Activated naive CD4-positive, alpha-beta T cell treated with anti-CD3 and anti-CD28 coated beads for 36 hours (primary cell): ENCODE measurements at regions not wholly inside any gene's neighbourhood (a gene's known extent, or its start where the extent isn't known, plus 50 kb on each side); places are given as distances from the start of the nearest gene placed in this dataset.

Source experiments
- CTCF ChIA-PET: fragments of 350-600 bp; sonication (Branson Sonifier 250); formaldehyde crosslinking; loops from one replicate; lab custom pipeline; 2021; ENCODE audit warnings: antibody characterized with exemption; lab: Charles Lee
- DNase-seq: peaks from one replicate; pipeline ENCODE4 v3.0.0-alpha.2; 2020
- H3K27ac Mint-ChIP-seq: one replicate; pipeline ENCODE4 v1.8.0; 2021; ENCODE audit warnings: mild to moderate bottlenecking, mixed read lengths
- H3K27me3 Mint-ChIP-seq: one replicate; pipeline ENCODE4 v1.8.0; 2021; ENCODE audit warnings: low read depth, mixed read lengths
- H3K36me3 Mint-ChIP-seq: one replicate; pipeline ENCODE4 v1.8.0; 2021; ENCODE audit warnings: low read depth, mixed read lengths
- H3K4me1 Mint-ChIP-seq: one replicate; pipeline ENCODE4 v1.8.0; 2021; ENCODE audit warnings: low read depth, mixed read lengths
- H3K4me3 Mint-ChIP-seq: one replicate; pipeline ENCODE4 v1.8.0; 2021; ENCODE audit warnings: mild to moderate bottlenecking, moderate library complexity, mixed read lengths
- H3K9me3 Mint-ChIP-seq: one replicate; pipeline ENCODE4 v1.8.0; 2021; ENCODE audit warnings: mixed read lengths
- intact Hi-C: fragments of 100-400 bp; cut with micrococcal nuclease; formaldehyde crosslinking; loops from one replicate; pipeline ENCODE4 v1.15.1; 2023

- intact Hi-C loops, result no loop called here
- no peaks in the 10 kb centered on the region for H3K27me3 Mint-ChIP-seq
- no peak overlapping the region for H3K4me3 Mint-ChIP-seq
- no peak for DNase-seq
- H3K4me1 Mint-ChIP-seq, result no peaks in the 10 kb centered on the region
- peaks cover 2% of the 10 kb centered on the region for H3K9me3 Mint-ChIP-seq
- CTCF ChIA-PET, result no interaction called here
- no peaks in the 10 kb centered on the region for H3K36me3 Mint-ChIP-seq
- no peak overlapping the region for H3K27ac Mint-ChIP-seq
These were observed 662.9 kb downstream of the PLPP3 start for GRCh38 chr1:55916481-55916880.

- Mint-ChIP-seq H3K36me3 (no peaks in the 10 kb centered on the region), H3K4me1 (no peaks in the 10 kb centered on the region), H3K27ac (no peak overlapping the region), H3K27me3 (no peaks in the 10 kb centered on the region), H3K9me3 (peaks cover 2% of the 10 kb centered on the region), H3K4me3 (no peak overlapping the region)
- DNase-seq, result no peak
- intact Hi-C loops, result no loop called here
- CTCF ChIA-PET, result interaction anchor here (0.6 to 0.8 kb wide), 3 partner anchors 502 to 1242 kb away, joined by 3 to 4 read pairs (median 3); no protein-coding TSS in a partner anchor
These were observed 665.8 kb downstream of the PLPP3 start for GRCh38 chr1:55913565-55913964.

- Mint-ChIP-seq H3K9me3 (peaks cover 2% of the 10 kb centered on the region), H3K36me3 (no peaks in the 10 kb centered on the region), H3K4me3 (no peak overlapping the region), H3K4me1 (no peaks in the 10 kb centered on the region), H3K27me3 (no peaks in the 10 kb centered on the region), H3K27ac (no peak overlapping the region)
- intact Hi-C loops, result no loop called here
- DNase-seq, result no peak
- CTCF ChIA-PET, result no interaction called here
These were observed 666.9 kb downstream of the PLPP3 start for GRCh38 chr1:55912438-55912837.

- CTCF ChIA-PET, result no interaction called here
- Mint-ChIP-seq H3K9me3 (no peaks in the 10 kb centered on the region), H3K4me3 (no peak overlapping the region), H3K4me1 (no peaks in the 10 kb centered on the region), H3K27me3 (peaks cover 3% of the 10 kb centered on the region), H3K27ac (no peak overlapping the region), H3K36me3 (no peaks in the 10 kb centered on the region)
- no peak for DNase-seq
- intact Hi-C loops, result no loop called here
These were observed 674.8 kb downstream of the PLPP3 start for GRCh38 chr1:55904541-55904940.

GRCh38 chr1:55898181-55898580, 681.2 kb downstream of the PLPP3 start:
- Mint-ChIP-seq H3K4me3 (no peak overlapping the region), H3K36me3 (no peaks in the 10 kb centered on the region), H3K27ac (no peak overlapping the region), H3K4me1 (no peaks in the 10 kb centered on the region), H3K9me3 (peaks cover 5% of the 10 kb centered on the region), H3K27me3 (no peaks in the 10 kb centered on the region)
- CTCF ChIA-PET, result no interaction called here
- intact Hi-C loops, result no loop called here
- DNase-seq, result no peak

GRCh38 chr1:55896210-55896609, 681.0 kb upstream of the USP24 start:
- Mint-ChIP-seq H3K4me3 (no peak overlapping the region), H3K27ac (no peak overlapping the region), H3K9me3 (peaks cover 19% of the 10 kb centered on the region), H3K36me3 (no peaks in the 10 kb centered on the region), H3K27me3 (no peaks in the 10 kb centered on the region), H3K4me1 (no peaks in the 10 kb centered on the region)
- no peak for DNase-seq
- intact Hi-C loops, result no loop called here
- CTCF ChIA-PET, result no interaction called here

GRCh38 chr1:55894521-55894920, 679.4 kb upstream of the USP24 start:
- no peak overlapping the region for H3K4me3 Mint-ChIP-seq
- intact Hi-C loops, result no loop called here

GRCh38 chr1:55893155-55893554, 678.0 kb upstream of the USP24 start:
- CTCF ChIA-PET, result no interaction called here
- Mint-ChIP-seq H3K4me1 (no peaks in the 10 kb centered on the region), H3K4me3 (no peak overlapping the region), H3K27ac (no peak overlapping the region), H3K9me3 (peaks cover 19% of the 10 kb centered on the region), H3K36me3 (no peaks in the 10 kb centered on the region), H3K27me3 (no peaks in the 10 kb centered on the region)
- DNase-seq, result no peak
- intact Hi-C loops, result no loop called here

More at GRCh38 chr1:55894521-55894920, 679.4 kb upstream of the USP24 start:
- CTCF ChIA-PET, result no interaction called here
- no peaks in the 10 kb centered on the region for H3K4me1 Mint-ChIP-seq
- no peaks in the 10 kb centered on the region for H3K36me3 Mint-ChIP-seq
- DNase-seq, result no peak
- no peak overlapping the region for H3K27ac Mint-ChIP-seq
- H3K9me3 Mint-ChIP-seq, result peaks cover 19% of the 10 kb centered on the region
- no peaks in the 10 kb centered on the region for H3K27me3 Mint-ChIP-seq

- Mint-ChIP-seq H3K4me1 (no peaks in the 10 kb centered on the region), H3K27me3 (no peaks in the 10 kb centered on the region), H3K9me3 (peaks cover 14% of the 10 kb centered on the region), H3K4me3 (no peak overlapping the region), H3K27ac (no peak overlapping the region), H3K36me3 (no peaks in the 10 kb centered on the region)
- DNase-seq, result no peak
- CTCF ChIA-PET, result no interaction called here
- intact Hi-C loops, result no loop called here
These were observed 673.6 kb upstream of the USP24 start for GRCh38 chr1:55888685-55889317.

GRCh38 chr1:55886856-55887712, 671.9 kb upstream of the USP24 start:
- Mint-ChIP-seq H3K36me3 (no peaks in the 10 kb centered on the region), H3K4me3 (no peak overlapping the region), H3K9me3 (peaks cover 3% of the 10 kb centered on the region), H3K4me1 (no peaks in the 10 kb centered on the region), H3K27me3 (no peaks in the 10 kb centered on the region), H3K27ac (no peak overlapping the region)
- DNase-seq, result no peak
- CTCF ChIA-PET, result no interaction called here
- intact Hi-C loops, result no loop called here

GRCh38 chr1:55885619-55886018, 670.5 kb upstream of the USP24 start:
- Mint-ChIP-seq H3K36me3 (no peaks in the 10 kb centered on the region), H3K27ac (no peak overlapping the region), H3K9me3 (no peaks in the 10 kb centered on the region), H3K27me3 (no peaks in the 10 kb centered on the region), H3K4me3 (no peak overlapping the region), H3K4me1 (no peaks in the 10 kb centered on the region)
- intact Hi-C loops, result no loop called here
- CTCF ChIA-PET, result no interaction called here
- no peak for DNase-seq

GRCh38 chr1:55882931-55883330, 667.8 kb upstream of the USP24 start:
- Mint-ChIP-seq H3K4me1 (no peaks in the 10 kb centered on the region), H3K27me3 (no peaks in the 10 kb centered on the region), H3K36me3 (no peaks in the 10 kb centered on the region), H3K4me3 (no peak overlapping the region), H3K27ac (no peak overlapping the region), H3K9me3 (no peaks in the 10 kb centered on the region)
- CTCF ChIA-PET, result no interaction called here
- DNase-seq, result no peak
- intact Hi-C loops, result no loop called here

- Mint-ChIP-seq H3K27me3 (peaks cover under 1% of the 10 kb centered on the region), H3K4me3 (no peak overlapping the region), H3K9me3 (no peaks in the 10 kb centered on the region), H3K36me3 (no peaks in the 10 kb centered on the region), H3K4me1 (no peaks in the 10 kb centered on the region), H3K27ac (no peak overlapping the region)
- intact Hi-C loops, result no loop called here
- DNase-seq, result no peak
- CTCF ChIA-PET, result no interaction called here
These were observed 664.2 kb upstream of the USP24 start for GRCh38 chr1:55879346-55879745.
